HEK293T (cell line): ENCODE measurements at regions not wholly inside any gene's neighbourhood (a gene's known extent, or its start where the extent isn't known, plus 50 kb on each side); places are given as distances from the start of the nearest gene placed in this dataset.

ENCODE experiments used
- BHLHE40 ChIP-seq: fragments of 450-650 bp; IDR thresholded peaks from 2 replicates; pipeline ENCODE4 v1.6.1; 2016; ENCODE audit warnings: mild to moderate bottlenecking, moderate library complexity, borderline replicate concordance
- CTBP1 ChIP-seq: fragments of 450-650 bp; IDR thresholded peaks from 2 replicates; pipeline ENCODE4 v1.6.1; 2016; ENCODE audit warnings: borderline replicate concordance
- ELF4 ChIP-seq: fragments of 450-650 bp; IDR thresholded peaks from 2 replicates; pipeline ENCODE4 v1.6.1; 2017; ENCODE audit warnings: antibody characterized with exemption
- FOXM1 ChIP-seq: fragments of 450-650 bp; IDR thresholded peaks from 2 replicates; pipeline ENCODE4 v1.6.1; 2017; ENCODE audit warnings: mild to moderate bottlenecking, borderline replicate concordance
- L3MBTL2 ChIP-seq: fragments of 450-650 bp; conservative IDR thresholded peaks from 2 replicates; pipeline ENCODE4 v1.6.1; 2016; ENCODE audit warnings: mild to moderate bottlenecking
- SP1 ChIP-seq: fragments of 450-650 bp; IDR thresholded peaks from 2 replicates; pipeline ENCODE4 v1.6.1; 2017

GRCh38 chr6:140601021-140601808 lies 1226.8 kb upstream of the CITED2 start:
- TF ChIP-seq CTBP1: no peak
- no peak for TF ChIP-seq ELF4
- TF ChIP-seq L3MBTL2: no peak
- no peak for TF ChIP-seq SP1
- TF ChIP-seq BHLHE40: no peak
- TF ChIP-seq FOXM1: no peak
